ENCODE measurements at regions not wholly inside any gene's neighbourhood (a gene's known extent, or its start where the extent isn't known, plus 50 kb on each side); places are given as distances from the start of the nearest gene placed in this dataset.
"Not testable (repeated sequence)": the region's sequence is repeated elsewhere in the genome, so short reads cannot be mapped to it uniquely, and the experiment has no call there.

DNA sequence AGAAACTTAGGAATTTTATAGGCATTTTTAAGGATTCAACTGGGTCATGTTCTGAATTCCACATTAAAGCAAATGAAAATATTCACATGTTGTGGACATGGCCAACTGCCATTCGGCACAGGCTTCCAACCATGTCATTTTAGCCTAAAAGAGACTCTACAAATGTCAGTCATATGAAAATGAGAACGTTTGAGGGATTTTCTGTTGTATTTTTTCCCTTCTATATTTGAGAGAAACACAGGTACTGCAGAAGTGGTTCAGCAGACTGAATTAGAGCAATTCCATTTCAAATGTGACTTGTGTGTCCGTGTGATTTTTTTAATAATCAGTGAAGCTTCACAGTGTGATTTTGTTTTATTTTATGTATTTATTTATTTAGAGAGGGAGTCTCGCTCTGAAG, 124.3 kb downstream of the TP53TG3F start:
- DNase-seq: not testable (repeated sequence)

DNA sequence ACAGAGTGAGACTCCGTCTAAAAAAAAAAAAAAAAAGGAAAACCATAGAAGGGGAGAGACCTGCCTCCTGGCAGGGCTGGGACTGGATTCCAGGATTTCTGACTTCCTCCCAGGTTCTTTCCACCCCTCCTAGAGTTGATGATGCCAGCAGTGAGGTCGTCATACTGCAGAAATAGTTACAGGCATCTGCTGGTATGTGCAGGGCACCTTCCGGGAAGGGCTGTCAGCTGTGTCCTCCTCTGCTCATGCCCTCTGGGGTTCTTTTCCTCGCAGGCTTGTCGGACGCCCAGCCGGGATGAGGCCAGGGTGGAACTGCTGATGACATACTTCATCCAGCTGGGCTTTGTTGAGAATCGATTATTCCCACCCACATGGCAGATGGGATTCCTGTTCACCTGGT, 129.2 kb downstream of the TP53TG3F start:
- DNase-seq: not testable (repeated sequence)

DNA sequence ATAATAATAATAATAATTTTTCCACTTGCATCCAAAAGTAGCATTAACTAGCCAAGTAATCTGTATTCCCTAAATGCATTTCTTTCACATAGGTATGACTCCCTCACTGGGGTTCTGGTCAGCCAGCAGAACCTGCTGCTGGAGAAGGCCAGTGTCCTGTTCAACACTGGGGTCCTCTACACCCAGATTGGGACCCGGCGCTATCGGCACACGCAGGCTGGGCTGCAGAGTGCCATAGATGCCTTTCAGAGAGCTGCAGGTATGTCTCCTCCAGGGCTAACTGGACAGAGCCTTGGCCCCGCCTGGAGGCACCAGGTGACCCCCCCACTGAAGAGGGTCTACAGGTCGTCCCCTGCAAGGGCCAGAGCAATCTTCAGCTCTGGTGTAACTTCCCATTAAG, 133.9 kb downstream of the TP53TG3F start:
- DNase-seq: not testable (repeated sequence)

DNA sequence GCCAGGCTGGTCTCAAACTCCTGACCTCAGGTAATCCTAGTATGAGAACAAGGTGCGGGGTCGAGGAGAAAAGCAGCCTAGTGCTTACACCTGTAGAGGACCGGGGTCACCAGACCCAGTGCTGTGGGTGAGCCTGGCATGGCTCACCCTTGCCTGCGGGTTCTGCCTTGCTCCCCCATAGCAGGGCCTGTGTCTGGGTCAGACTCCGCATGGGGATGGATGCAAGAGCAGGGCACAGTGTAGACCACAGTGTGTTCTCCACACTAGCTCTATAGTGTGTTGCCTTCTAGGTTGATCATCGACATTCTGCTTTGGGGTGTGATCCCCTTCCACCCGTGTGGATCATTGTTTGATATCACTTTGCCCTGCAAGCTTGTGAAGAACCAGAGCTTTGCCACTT, 135.7 kb downstream of the TP53TG3F start:
- DNase-seq: not testable (repeated sequence)

DNA sequence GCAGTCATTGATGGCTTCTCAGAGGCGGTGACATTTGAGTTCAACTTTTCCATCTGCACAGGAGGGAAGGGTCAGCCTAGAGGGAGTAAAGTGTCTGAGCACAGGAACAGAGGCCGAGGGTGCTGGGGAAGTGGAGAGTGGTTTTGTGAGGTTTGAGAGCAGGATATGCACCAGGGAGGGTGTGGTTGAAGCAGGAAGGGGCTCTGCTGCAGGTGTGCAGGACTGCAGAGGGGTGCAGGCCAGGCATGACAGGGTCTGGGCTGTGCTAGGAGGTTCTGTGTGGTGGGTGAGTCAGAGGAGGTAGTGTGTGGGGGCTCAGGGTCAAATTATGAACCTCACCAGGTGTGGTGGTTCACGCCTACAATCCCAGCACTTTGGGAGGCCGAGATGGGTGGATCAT, 141.6 kb downstream of the TP53TG3F start:
- not testable (repeated sequence) for DNase-seq

DNA sequence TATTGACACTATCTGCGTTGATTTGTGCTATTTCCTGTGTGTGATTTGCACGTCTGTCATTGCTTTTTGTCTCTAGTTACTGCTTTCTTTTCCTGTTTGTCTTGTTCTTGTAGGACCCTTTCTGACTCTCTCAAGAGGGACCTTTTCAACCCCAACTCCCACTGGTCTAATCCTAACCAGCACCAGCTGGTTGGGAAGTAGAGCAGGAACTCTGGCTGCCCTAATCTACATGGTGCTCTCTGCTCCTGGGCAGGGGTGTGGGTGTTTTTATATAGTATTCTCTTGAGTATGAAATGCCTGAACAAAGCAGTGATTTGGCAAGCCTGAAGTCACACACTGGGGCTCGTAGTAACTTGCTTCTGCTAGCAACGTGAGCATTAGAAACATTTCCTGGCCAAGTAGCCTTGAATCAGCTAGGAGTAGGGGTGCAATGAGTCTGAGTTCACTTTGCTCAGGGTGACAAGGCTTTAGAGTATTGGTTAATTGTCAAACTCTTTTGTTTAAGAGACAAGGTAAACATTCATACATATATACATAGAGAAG, 164.2 kb downstream of the TP53TG3F start:
- DNase-seq: not testable (repeated sequence)

DNA sequence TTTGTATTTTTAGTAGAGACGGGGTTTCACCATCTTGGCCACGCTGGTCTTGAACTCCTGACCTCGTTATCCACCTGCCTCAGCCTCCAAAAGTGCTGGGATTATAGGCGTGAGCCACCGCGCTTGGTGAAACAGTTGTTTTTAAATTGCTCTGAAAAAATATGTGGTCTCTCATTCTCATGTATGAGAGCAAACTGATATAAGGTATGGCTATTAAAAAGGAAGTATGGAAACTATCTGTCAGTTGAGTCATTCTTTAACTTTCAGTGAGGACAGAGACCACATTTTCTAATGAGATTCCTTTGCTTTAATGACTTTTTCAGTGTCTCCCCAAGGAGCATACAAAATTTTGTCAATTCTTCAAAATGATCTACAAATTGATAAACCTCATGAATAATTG, 169.5 kb downstream of the TP53TG3F start:
- not testable (repeated sequence) for DNase-seq

DNA sequence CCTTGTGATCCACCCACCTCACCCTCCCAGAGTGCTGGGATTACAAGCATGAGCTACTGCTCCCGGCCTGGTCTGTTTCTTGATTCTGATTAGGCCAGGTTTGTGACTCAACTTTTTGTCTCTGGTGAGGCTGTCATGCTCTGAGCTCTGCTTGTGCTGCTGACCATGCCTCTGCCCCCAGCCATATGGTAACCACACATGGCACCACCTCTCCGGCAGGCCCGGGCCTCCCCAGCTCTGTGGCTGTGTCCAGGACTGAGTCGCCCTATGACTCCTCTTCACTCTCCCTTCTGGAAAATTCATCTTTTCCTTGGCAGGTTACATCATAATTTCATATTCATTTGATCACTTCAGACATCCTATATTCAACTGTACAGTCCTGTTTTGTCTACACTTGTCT, 172.3 kb downstream of the TP53TG3F start:
- not testable (repeated sequence) for DNase-seq

DNA sequence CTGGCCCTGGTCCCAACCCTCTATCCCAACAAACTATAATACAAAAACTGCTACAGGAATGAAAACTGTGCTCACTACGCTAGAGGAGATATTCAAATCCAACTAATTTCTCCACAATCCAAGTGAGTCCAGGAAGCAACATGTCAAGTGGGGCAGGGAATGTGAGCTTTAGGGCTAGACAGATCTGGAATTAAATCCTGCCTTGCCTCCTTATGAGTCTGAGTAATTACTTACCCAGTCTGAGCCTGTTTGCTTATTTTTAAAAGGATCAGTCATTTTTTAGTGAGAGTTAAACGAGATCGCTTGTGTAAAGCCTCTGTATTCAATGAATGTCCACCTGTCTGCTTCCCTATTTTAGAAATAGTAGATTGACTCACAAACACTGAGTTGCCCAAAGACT, 174.6 kb downstream of the TP53TG3F start:
- DNase-seq: not testable (repeated sequence)

DNA sequence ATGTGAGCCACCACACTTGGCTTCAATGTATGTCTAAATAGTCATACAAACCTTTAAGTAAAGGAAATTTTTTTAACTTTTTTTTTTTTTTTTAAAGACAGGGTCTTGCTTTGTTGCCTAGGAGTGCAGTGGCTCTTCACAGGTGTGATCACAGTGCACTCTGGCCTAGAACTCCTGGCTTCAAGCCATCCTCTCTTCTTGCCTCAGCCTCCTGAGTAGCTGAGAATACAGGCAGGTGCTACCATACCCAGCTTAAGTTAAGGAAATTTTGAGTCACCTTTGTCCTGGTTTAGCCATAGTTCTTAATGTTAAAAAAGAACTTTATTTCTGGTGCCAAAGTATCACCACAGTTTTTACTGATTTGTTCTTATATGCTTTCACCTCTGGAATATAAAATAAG, 177.3 kb downstream of the TP53TG3F start:
- not testable (repeated sequence) for DNase-seq

DNA sequence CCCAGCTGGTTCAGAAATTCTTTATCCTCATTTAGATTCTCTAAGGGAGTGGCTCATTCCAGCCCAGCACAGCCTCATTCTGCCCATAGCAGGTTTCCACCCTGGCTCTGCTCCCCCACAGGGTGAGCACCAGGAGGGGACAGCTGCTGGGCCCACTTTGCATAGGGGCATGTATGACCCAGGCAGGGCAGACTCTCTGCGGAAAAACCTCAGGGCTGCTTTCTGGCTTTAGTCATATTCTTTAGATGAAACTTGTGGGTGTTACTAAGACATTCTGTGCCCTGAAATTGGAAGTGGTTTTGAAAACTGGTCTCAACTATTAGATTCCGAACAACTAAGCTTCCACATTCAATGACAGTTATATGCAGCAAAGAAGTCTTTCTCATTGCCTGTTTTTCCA, 183.9 kb downstream of the TP53TG3F start:
- DNase-seq: not testable (repeated sequence)

DNA sequence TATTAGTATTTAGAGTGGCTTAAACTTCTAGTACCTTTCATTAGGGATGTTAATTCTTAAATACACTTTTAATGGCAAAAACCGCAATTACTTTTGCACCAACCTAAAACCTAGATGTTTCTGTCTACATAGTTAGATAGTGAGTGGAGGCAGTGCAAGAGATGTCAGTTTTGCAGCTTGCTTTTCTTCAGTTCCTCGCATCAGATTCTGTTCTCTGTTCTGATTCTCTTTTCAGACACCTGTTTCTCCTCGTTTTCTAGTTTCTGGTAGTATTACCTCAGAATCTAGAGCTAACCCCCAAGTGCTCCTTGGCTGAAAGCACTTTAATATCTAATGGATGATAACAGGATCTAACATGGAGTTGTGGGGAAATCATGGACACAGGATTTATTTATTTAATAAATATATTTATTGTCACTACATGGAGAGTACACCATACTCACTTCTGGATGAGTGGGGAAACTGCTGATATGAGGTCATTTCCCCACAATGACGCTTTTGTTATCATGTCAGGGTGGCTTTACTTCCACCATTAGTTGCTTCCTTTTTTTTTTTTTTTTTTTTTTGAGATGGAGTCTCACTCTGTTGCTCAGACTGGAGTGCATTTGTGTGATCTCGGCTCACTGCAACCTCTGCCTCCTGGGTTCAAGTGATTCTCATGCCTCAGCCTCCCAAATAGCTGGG, 184.4 kb downstream of the TP53TG3F start:
- DNase-seq: not testable (repeated sequence)

DNA sequence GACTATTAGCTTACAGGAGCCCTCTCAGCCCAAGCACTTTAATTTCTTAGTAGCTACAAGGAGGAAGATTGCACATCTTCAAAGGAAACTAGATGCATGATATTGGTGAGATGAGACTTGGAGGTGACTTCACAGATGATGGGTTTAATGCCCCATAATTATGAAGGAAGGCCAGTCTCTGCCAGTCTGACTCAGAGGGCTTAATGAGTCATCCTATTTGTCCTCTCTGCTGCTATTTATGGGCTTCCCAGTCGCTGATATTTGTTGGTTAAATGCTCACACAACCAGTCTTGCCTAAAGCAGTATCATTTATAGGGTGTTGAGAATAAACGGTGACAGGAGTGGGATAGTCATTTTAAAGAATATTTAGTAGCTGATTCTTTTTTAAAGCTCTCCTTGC, 187.0 kb downstream of the TP53TG3F start:
- DNase-seq: not testable (repeated sequence)

DNA sequence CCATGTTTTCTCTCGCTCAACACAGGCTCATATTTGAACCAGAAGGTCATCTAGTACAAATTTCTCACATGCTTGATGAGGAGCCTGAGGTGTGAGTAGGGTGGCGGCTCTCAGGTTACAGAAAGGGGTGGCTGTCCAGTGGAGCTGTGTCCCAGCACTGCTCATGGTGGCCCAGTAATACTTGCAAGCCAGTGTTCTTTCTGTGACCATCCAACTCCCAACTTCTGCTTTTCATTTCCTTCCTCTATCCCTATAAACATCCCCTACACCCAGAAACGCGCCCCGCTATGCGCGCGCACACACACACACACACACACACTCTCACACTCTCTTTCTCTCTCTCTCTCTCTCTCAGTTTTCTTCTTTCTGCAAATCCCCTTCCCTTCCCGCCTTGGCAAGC, 196.3 kb downstream of the TP53TG3F start:
- DNase-seq: not testable (repeated sequence)

DNA sequence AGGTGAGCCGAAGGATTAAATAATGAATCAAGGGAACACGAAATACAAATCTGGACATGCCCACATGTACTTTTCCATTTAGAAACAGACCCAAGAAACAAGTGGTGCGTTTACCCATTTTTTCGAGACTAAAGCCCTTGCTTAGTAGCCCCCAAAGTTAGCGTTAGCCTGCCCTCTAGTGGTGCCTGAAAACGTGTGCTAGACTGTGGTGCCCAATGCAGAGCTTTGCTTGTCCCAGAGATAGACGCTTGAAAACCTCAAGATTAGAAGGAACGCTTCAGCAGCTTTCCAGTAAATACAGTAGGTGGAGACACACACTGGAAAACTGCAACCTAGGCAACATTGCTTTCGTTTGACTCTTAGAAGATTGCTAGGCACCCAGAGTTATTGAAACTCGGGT, 197.0 kb downstream of the TP53TG3F start:
- not testable (repeated sequence) for DNase-seq

DNA sequence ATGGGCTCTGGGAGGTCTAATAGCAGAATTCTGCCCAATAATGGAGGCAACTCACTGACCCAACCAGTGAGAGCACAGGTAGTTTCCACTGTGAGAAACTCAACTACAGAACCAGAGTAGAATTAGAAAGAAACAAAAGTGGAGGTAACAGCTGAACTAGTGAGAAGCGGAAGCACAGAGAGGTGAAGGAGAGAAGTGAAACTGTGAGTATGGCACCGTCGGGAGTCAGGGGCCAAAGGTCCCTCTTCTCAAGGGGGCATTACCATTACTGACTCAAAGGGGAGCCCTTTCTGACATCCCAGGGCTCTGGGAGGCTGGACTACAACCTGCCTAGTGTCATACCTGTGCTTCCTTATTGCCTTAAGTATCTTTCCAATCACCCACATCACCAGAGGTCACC, 198.3 kb downstream of the TP53TG3F start:
- not testable (repeated sequence) for DNase-seq

DNA sequence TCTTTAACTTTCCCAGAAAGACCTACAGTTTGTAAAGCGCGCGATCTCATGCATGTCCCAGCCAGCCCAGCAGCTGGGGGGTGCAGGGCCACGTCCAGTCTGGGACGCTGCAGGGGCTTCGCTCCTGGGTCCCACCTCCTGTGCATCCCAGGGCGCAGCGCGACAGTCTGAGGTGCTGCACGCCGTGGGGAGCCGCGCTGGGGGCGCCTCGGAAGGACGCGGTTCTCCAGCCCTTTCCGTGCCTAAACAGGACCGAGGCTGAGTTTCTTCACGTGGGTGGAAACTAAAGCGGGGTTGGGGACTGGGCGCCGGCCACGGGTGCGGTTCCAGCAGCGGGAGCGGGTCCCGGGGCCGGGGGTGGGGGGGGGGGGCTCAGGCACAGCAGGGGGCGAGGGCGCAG, 221.4 kb downstream of the TP53TG3F start:
- not testable (repeated sequence) for DNase-seq

DNA sequence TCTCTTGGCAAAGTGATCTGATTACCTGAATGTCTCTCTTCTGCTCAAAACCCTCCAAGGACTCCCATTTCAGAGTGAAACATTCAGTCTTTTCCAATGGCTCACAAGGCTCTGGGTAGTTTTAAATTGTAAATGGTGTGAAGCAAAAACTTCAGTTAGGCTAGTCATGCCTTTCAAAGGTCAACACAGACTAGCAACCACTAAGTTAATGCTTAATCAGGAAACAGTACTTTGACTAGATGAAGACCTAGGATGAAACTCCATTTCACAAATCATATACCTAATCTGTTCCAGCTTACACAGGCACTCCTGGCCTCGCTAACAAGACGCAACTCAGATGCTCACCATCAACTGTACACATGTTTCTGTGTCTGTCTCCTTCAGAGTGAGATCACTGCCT, 240.9 kb downstream of the TP53TG3F start:
- not testable (repeated sequence) for DNase-seq

DNA sequence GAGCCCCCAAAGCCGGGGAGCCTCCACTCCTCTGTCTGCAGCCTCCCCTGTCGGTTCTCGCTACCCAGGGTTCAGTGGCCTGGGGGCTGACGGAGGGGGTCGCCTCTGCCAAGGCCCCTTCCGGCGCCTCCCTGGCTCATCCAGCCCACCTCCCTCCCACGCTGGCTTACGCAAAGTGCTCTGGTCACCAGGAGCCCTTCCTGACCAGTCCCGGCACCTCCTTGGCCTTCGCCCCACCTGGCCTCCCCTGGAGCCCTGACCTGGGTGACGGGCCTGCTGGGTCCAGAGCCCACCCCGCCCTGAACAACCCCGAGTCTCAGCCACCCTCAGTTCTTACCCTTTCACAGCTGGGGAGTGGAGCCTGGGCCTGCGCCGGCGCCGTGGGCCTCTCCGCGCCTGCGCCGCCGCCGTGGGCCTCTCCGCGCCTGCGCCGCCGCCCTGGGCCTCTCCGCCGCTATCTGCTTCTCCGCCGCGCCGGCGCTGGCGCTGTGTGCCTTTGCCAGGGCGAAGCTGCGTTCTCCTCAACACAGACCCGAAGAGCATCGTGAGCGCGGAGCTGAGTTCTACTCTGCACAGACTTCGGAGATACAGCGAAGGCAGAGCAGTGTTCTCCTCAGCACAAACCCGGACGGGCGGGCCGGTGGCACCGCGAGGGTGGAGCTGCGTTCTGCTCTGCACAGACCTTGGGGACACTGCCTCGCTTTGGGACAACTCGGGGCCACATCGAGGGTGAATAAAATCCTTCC, 247.6 kb downstream of the TP53TG3F start:
- DNase-seq: not testable (repeated sequence)

DNA sequence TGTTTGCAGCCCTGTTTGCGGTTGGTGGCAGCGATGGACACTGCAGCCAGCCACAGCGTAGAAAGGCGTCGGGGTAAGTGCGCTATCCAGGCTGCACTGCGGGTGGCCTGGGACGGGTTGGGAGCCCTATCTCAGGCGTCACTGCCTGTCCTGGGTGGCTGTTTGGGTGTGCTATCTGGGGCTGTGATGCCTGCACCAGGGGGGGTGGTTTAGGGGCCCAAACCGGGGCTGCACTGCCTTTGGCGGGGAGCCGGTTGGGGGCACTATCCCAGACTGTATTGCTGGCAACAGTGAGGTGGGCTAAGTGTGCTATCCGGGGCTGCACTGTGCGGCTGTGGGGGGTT, 248.2 kb downstream of the TP53TG3F start:
- DNase-seq: not testable (repeated sequence)

DNA sequence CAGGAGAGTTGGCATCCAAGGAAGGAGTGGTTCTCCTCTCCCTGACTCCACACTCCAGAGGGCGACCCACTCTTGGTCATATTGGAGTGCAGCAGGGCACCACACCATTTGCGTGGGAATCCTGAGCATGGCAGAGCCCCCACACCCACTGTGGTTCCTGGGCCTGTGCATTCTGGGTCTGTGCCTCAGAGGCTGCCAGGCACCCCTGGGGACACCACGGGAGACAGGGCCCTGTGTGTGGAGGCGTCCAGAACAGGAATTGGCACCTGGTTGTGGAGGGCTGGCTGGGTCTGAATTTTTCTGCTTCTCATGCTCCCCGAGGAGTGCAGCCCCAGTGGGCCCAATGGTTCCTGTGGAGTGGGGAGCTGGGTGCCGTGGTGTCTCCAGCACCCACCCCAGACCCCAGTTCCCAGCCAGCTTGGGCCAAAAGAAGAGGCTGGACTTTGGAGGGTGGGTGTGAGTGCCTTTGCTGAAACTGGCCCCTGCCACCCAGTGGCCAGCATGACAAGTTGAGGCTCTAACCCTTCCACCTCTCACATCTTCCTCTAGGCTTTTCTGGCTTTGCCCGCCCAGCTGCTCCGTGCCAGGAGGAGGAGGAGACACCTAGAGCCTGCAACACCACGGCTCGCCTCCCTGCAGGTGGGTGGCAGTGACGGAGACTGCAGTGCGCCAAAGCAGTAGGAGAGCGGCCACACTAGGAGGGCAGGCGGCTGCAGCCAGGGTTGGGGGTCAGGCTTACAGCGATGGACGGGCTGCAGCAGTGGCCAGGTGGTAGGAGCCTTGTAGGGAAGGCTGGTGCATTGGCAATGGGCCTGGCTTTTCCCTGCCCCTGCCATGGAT, 250.7 kb downstream of the TP53TG3F start:
- not testable (repeated sequence) for DNase-seq

DNA sequence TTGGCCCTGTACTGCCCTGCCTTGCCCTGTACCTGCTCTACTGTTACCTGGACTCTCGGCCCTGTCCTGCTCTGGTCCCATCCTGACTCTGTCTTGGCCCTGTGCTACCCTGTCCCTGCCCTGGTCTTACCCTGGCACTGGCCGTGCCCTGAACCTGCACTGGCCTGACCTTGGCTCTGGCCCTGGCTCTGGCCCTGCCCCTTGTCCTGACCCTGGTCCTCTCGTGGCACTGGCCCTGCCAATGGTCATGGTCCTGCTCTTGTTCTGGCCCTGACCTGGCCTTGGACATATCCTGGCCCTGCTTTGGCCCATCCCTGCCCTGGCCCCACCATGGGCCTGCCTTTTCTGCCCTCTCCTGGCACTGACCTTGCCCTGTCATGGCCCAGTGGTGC, 251.3 kb downstream of the TP53TG3F start:
- not testable (repeated sequence) for DNase-seq

DNA sequence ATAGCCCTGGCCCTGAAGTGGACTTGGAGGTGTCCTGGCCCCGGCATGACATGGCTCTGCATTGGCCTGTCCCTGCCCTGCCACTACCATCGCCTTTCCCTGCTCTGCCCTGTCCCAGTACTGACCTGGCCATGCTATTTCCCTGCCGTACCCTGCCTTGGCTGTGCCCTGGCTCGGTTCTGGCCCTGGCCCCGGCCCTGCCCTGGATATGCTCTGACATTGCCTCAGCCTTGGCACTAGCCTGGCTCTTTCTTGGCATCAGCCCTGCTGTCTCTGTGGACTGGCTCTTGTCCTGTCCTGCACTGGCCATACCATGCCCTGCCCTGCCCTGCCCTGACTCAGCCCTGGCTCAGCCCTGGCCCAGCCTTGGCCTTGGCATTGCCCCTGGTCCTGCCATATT, 252.2 kb downstream of the TP53TG3F start:
- not testable (repeated sequence) for DNase-seq

Data from COR-L47 (cell line).